ENCODE measurements at regions not wholly inside any gene's neighbourhood (a gene's known extent, or its start where the extent isn't known, plus 50 kb on each side); places are given as distances from the start of the nearest gene placed in this dataset.

- no peaks in the 10 kb centered on the region for H3K36me3 ChIP-seq (ENCODE audit: control insufficient read depth, insufficient read depth, low read length)
- no peaks in the 10 kb centered on the region for H3K9me3 ChIP-seq (ENCODE audit: control insufficient read depth, insufficient read depth, low read length)
- no peak overlapping the region for H3K27ac ChIP-seq (ENCODE audit: low read length)
- DNase-seq (ENCODE audit: low read depth, low spot score): no peak
- WGBS (ENCODE audit: insufficient coverage, insufficient read length): no CpG with 5 or more reads among the region's 7 CpGs
- H3K4me1 ChIP-seq (ENCODE audit: control insufficient read depth, insufficient read depth, low read length): 0 out of 2 replicates have a peak, but pooled peaks cover 1% of the 10 kb centered on the region
- no peaks in the 10 kb centered on the region for H3K27me3 ChIP-seq (ENCODE audit: control insufficient read depth, insufficient read depth, low read length)
- no peak overlapping the region for H3K4me3 ChIP-seq (ENCODE audit: low read length)
Measured at GRCh38 chr2:7207631-7208030, 290.4 kb downstream of the RNF144A start.

- H3K27me3 ChIP-seq (ENCODE audit: control insufficient read depth, insufficient read depth, low read length): no peaks in the 10 kb centered on the region
- no peak for DNase-seq (ENCODE audit: low read depth, low spot score)
- H3K4me3 ChIP-seq (ENCODE audit: low read length): no peak overlapping the region
- no peaks in the 10 kb centered on the region for H3K36me3 ChIP-seq (ENCODE audit: control insufficient read depth, insufficient read depth, low read length)
- no CpG with 5 or more reads among the region's 5 CpGs for WGBS (ENCODE audit: insufficient coverage, insufficient read length)
- no peak overlapping the region for H3K27ac ChIP-seq (ENCODE audit: low read length)
- H3K4me1 ChIP-seq (ENCODE audit: control insufficient read depth, insufficient read depth, low read length): 0 out of 2 replicates have a peak, but pooled peaks cover 1% of the 10 kb centered on the region
- no peaks in the 10 kb centered on the region for H3K9me3 ChIP-seq (ENCODE audit: control insufficient read depth, insufficient read depth, low read length)
Measured at GRCh38 chr2:7209757-7210555, 292.7 kb downstream of the RNF144A start.

- no peaks in the 10 kb centered on the region for H3K36me3 ChIP-seq (ENCODE audit: control insufficient read depth, insufficient read depth, low read length)
- H3K4me1 ChIP-seq (ENCODE audit: control insufficient read depth, insufficient read depth, low read length): 0 out of 2 replicates have a peak, but pooled peaks cover 1% of the 10 kb centered on the region
- no CpG with 5 or more reads among the region's 4 CpGs for whole genome bisulfite sequencing (ENCODE audit: insufficient coverage, insufficient read length)
- H3K9me3 ChIP-seq (ENCODE audit: control insufficient read depth, insufficient read depth, low read length): no peaks in the 10 kb centered on the region
- no peak overlapping the region for H3K4me3 ChIP-seq (ENCODE audit: low read length)
- no peak overlapping the region for H3K27ac ChIP-seq (ENCODE audit: low read length)
- DNase-seq (ENCODE audit: low read depth, low spot score): no peak
- no peaks in the 10 kb centered on the region for H3K27me3 ChIP-seq (ENCODE audit: control insufficient read depth, insufficient read depth, low read length)
Measured at GRCh38 chr2:7210712-7211111, 293.5 kb downstream of the RNF144A start.

- DNase-seq (ENCODE audit: low read depth, low spot score): no peak
- Histone ChIP-seq H3K4me1 (ENCODE audit: control insufficient read depth, insufficient read depth, low read length) (no peaks in the 10 kb centered on the region), H3K27ac (ENCODE audit: low read length) (no peak overlapping the region), H3K4me3 (ENCODE audit: low read length) (no peak overlapping the region), H3K9me3 (ENCODE audit: control insufficient read depth, insufficient read depth, low read length) (no peaks in the 10 kb centered on the region), H3K36me3 (ENCODE audit: control insufficient read depth, insufficient read depth, low read length) (no peaks in the 10 kb centered on the region), H3K27me3 (ENCODE audit: control insufficient read depth, insufficient read depth, low read length) (no peaks in the 10 kb centered on the region)
- WGBS (ENCODE audit: insufficient coverage, insufficient read length): no CpG with 5 or more reads among the region's 1 CpG
Measured at GRCh38 chr2:7225848-7226247, 308.6 kb downstream of the RNF144A start.

GRCh38 chr2:7226501-7226900 lies 309.3 kb downstream of the RNF144A start:
- DNase-seq (ENCODE audit: low read depth, low spot score): no peak
- Histone ChIP-seq H3K27me3 (ENCODE audit: control insufficient read depth, insufficient read depth, low read length) (no peaks in the 10 kb centered on the region), H3K9me3 (ENCODE audit: control insufficient read depth, insufficient read depth, low read length) (no peaks in the 10 kb centered on the region), H3K4me1 (ENCODE audit: control insufficient read depth, insufficient read depth, low read length) (no peaks in the 10 kb centered on the region), H3K27ac (ENCODE audit: low read length) (no peak overlapping the region), H3K36me3 (ENCODE audit: control insufficient read depth, insufficient read depth, low read length) (no peaks in the 10 kb centered on the region), H3K4me3 (ENCODE audit: low read length) (no peak overlapping the region)
- WGBS (ENCODE audit: insufficient coverage, insufficient read length): no CpG with 5 or more reads among the region's 1 CpG

GRCh38 chr2:7233126-7233525 lies 315.9 kb downstream of the RNF144A start:
- no peak for DNase-seq (ENCODE audit: low read depth, low spot score)

GRCh38 chr2:7237466-7237865 lies 320.3 kb downstream of the RNF144A start:
- Histone ChIP-seq H3K36me3 (ENCODE audit: control insufficient read depth, insufficient read depth, low read length) (no peaks in the 10 kb centered on the region), H3K27ac (ENCODE audit: low read length) (no peak overlapping the region), H3K4me1 (ENCODE audit: control insufficient read depth, insufficient read depth, low read length) (no peaks in the 10 kb centered on the region; the same call in 1 of the 2 replicates), H3K27me3 (ENCODE audit: control insufficient read depth, insufficient read depth, low read length) (no peaks in the 10 kb centered on the region), H3K9me3 (ENCODE audit: control insufficient read depth, insufficient read depth, low read length) (no peaks in the 10 kb centered on the region), H3K4me3 (ENCODE audit: low read length) (no peak overlapping the region)
- no CpG with 5 or more reads among the region's 13 CpGs for WGBS (ENCODE audit: insufficient coverage, insufficient read length)
- DNase-seq (ENCODE audit: low read depth, low spot score): no peak

More at GRCh38 chr2:7233126-7233525, 315.9 kb downstream of the RNF144A start:
- Histone ChIP-seq H3K27ac (ENCODE audit: low read length) (no peak overlapping the region), H3K27me3 (ENCODE audit: control insufficient read depth, insufficient read depth, low read length) (no peaks in the 10 kb centered on the region), H3K9me3 (ENCODE audit: control insufficient read depth, insufficient read depth, low read length) (no peaks in the 10 kb centered on the region), H3K4me1 (ENCODE audit: control insufficient read depth, insufficient read depth, low read length) (no peaks in the 10 kb centered on the region), H3K36me3 (ENCODE audit: control insufficient read depth, insufficient read depth, low read length) (no peaks in the 10 kb centered on the region), H3K4me3 (ENCODE audit: low read length) (no peak overlapping the region)
- no CpG with 5 or more reads among the region's 1 CpG for WGBS (ENCODE audit: insufficient coverage, insufficient read length)

- no peak overlapping the region for H3K4me3 ChIP-seq (ENCODE audit: low read length)
- no peaks in the 10 kb centered on the region for H3K27me3 ChIP-seq (ENCODE audit: control insufficient read depth, insufficient read depth, low read length)
- H3K27ac ChIP-seq (ENCODE audit: low read length): no peak overlapping the region
- no peaks in the 10 kb centered on the region; the same call in 1 of the 2 replicates for H3K4me1 ChIP-seq (ENCODE audit: control insufficient read depth, insufficient read depth, low read length)
- no peaks in the 10 kb centered on the region for H3K9me3 ChIP-seq (ENCODE audit: control insufficient read depth, insufficient read depth, low read length)
- no peak for DNase-seq (ENCODE audit: low read depth, low spot score)
- no peaks in the 10 kb centered on the region for H3K36me3 ChIP-seq (ENCODE audit: control insufficient read depth, insufficient read depth, low read length)
- no CpG with 5 or more reads among the region's 3 CpGs for WGBS (ENCODE audit: insufficient coverage, insufficient read length)
Measured at GRCh38 chr2:7239078-7239477, 321.9 kb downstream of the RNF144A start.

- DNase-seq (ENCODE audit: low read depth, low spot score): no peak
- WGBS (ENCODE audit: insufficient coverage, insufficient read length): no CpG with 5 or more reads among the region's 4 CpGs
- H3K9me3 ChIP-seq (ENCODE audit: control insufficient read depth, insufficient read depth, low read length): no peaks in the 10 kb centered on the region
Measured at GRCh38 chr2:7241041-7241745, 324.0 kb downstream of the RNF144A start.

GRCh38 chr2:7242189-7242867 lies 325.1 kb downstream of the RNF144A start:
- Histone ChIP-seq H3K36me3 (ENCODE audit: control insufficient read depth, insufficient read depth, low read length) (no peaks in the 10 kb centered on the region), H3K9me3 (ENCODE audit: control insufficient read depth, insufficient read depth, low read length) (no peaks in the 10 kb centered on the region), H3K27ac (ENCODE audit: low read length) (no peak overlapping the region), H3K4me3 (ENCODE audit: low read length) (no peak overlapping the region), H3K4me1 (ENCODE audit: control insufficient read depth, insufficient read depth, low read length) (no peaks in the 10 kb centered on the region; the same call in 1 of the 2 replicates), H3K27me3 (ENCODE audit: control insufficient read depth, insufficient read depth, low read length) (no peaks in the 10 kb centered on the region)
- WGBS (ENCODE audit: insufficient coverage, insufficient read length): no CpG with 5 or more reads among the region's 5 CpGs
- DNase-seq (ENCODE audit: low read depth, low spot score): no peak

More at GRCh38 chr2:7241041-7241745, 324.0 kb downstream of the RNF144A start:
- H3K4me3 ChIP-seq (ENCODE audit: low read length): no peak overlapping the region
- H3K27me3 ChIP-seq (ENCODE audit: control insufficient read depth, insufficient read depth, low read length): no peaks in the 10 kb centered on the region
- H3K4me1 ChIP-seq (ENCODE audit: control insufficient read depth, insufficient read depth, low read length): no peaks in the 10 kb centered on the region; the same call in 1 of the 2 replicates
- no peaks in the 10 kb centered on the region for H3K36me3 ChIP-seq (ENCODE audit: control insufficient read depth, insufficient read depth, low read length)
- H3K27ac ChIP-seq (ENCODE audit: low read length): no peak overlapping the region

Measured in iPS DF 6.9 (cell line).